ENCODE measurements at regions not wholly inside any gene's neighbourhood (a gene's known extent, or its start where the extent isn't known, plus 50 kb on each side); places are given as distances from the start of the nearest gene placed in this dataset.

DNA sequence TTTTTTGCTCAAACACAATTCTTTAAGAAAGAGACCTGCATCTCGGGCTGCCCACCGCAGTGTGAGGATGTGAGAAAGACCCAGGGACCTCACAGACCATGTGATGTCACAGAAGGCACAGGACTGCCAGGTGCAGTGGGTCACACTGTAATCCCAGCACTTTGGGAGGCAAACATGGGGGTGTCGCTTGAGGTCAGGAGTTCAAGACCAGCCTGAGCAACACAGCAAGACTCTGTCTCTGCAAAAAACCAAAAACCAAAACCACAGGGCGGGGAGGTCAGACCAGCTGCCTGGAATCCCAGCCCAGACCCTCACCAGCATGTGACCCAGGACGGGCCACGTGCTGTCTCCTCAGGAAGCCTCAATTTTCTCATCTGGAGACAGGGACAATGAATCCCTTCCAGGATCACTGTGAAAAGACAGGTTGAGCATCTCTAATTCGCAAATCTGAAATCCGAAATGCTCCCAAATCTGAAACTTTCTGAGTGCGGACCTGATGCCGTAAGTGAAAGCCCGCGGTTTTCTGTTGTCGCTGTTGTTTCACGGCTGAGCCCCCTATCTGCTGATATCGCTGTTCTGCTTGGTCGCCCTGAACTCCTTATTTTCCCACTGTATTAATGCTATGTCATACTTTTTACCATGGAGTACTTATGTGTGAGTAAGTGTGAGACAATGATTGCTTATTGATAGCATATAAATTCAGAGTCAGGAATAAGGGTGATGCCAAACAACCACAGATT is 159.5 kb upstream of the PTPN1 start:
- TF ChIP-seq POLR2A (IDR thresholded peaks at IDR 0.05) (no peak), CTCF (IDR thresholded peaks at IDR 0.05) (no peak), POLR2AphosphoS5 (IDR thresholded peaks at IDR 0.05; ENCODE audit: insufficient read depth in 1 of 2, low read depth in 1 of 2) (no peak)
